HuH-7.5 (cell line): ENCODE measurements at regions not wholly inside any gene's neighbourhood (a gene's known extent, or its start where the extent isn't known, plus 50 kb on each side); places are given as distances from the start of the nearest gene placed in this dataset.
"Not testable (repeated sequence)": the region's sequence is repeated elsewhere in the genome, so short reads cannot be mapped to it uniquely, and the experiment has no call there.

Experiments used
- DNase-seq: peaks from one replicate; pipeline ENCODE4 v3.0.0; 2011; ENCODE audit warnings: low spot score

GRCh38 chr12:84136862-84137367, 775.7 kb downstream of the SLC6A15 start:
- DNase-seq = no peak

- DNase-seq = no peak
These were observed 776.9 kb downstream of the SLC6A15 start for GRCh38 chr12:84135586-84136279.

- DNase-seq = no peak
These were observed 777.7 kb downstream of the SLC6A15 start for GRCh38 chr12:84134797-84135366.

GRCh38 chr12:84131076-84131475, 781.5 kb downstream of the SLC6A15 start:
- DNase-seq = no peak

GRCh38 chr12:84128117-84128991, 784.2 kb downstream of the SLC6A15 start:
- DNase-seq = no peak

GRCh38 chr12:84124211-84124610, 788.4 kb downstream of the SLC6A15 start:
- DNase-seq = no peak

GRCh38 chr12:84117190-84117589, 795.4 kb downstream of the SLC6A15 start:
- DNase-seq = no peak

- DNase-seq = no peak
These were observed 798.9 kb downstream of the SLC6A15 start for GRCh38 chr12:84113666-84114065.

GRCh38 chr12:84103886-84104285, 808.7 kb downstream of the SLC6A15 start:
- not testable (repeated sequence) for DNase-seq

GRCh38 chr12:84101963-84102362, 810.6 kb downstream of the SLC6A15 start:
- not testable (repeated sequence) for DNase-seq

GRCh38 chr12:84099591-84099990, 813.0 kb downstream of the SLC6A15 start:
- DNase-seq = not testable (repeated sequence)

GRCh38 chr12:84091651-84092050, 820.9 kb downstream of the SLC6A15 start:
- DNase-seq = no peak

GRCh38 chr12:84089356-84089755, 823.2 kb downstream of the SLC6A15 start:
- no peak for DNase-seq

GRCh38 chr12:84085046-84085445, 827.6 kb downstream of the SLC6A15 start:
- no peak for DNase-seq

GRCh38 chr12:84079626-84080025, 833.0 kb downstream of the SLC6A15 start:
- no peak for DNase-seq

GRCh38 chr12:84077679-84078078, 834.9 kb downstream of the SLC6A15 start:
- DNase-seq = no peak

GRCh38 chr12:84075991-84076390, 836.6 kb downstream of the SLC6A15 start:
- DNase-seq = no peak

GRCh38 chr12:84073401-84073800, 839.2 kb downstream of the SLC6A15 start:
- no peak for DNase-seq

- no peak for DNase-seq
These were observed 839.6 kb downstream of the SLC6A15 start for GRCh38 chr12:84072961-84073360.

GRCh38 chr12:84070292-84070691, 842.3 kb downstream of the SLC6A15 start:
- no peak for DNase-seq

GRCh38 chr12:84069699-84070098, 842.9 kb downstream of the SLC6A15 start:
- DNase-seq = no peak

- no peak for DNase-seq
These were observed 843.4 kb downstream of the SLC6A15 start for GRCh38 chr12:84069198-84069597.

- DNase-seq = no peak
These were observed 854.5 kb downstream of the SLC6A15 start for GRCh38 chr12:84058136-84058535.
